Sigmoid colon (tissue), 6 donors: ENCODE measurements at regions not wholly inside any gene's neighbourhood (a gene's known extent, or its start where the extent isn't known, plus 50 kb on each side); places are given as distances from the start of the nearest gene placed in this dataset.

ENCODE experiments used
- DNase-seq: peaks from one replicate; pipeline ENCODE4 v3.0.0-alpha.2; 2019
- H3K27ac ChIP-seq, 4 donors: fragments of 200-600 bp; sonication (generic); one replicate each; pipeline ENCODE4 v1.5.1; 2016 to 2019; ENCODE audit warnings: mild to moderate bottlenecking in 1 of 4
- H3K27me3 ChIP-seq, 3 donors: fragments of 200-600 bp; sonication (generic); one replicate each; pipeline ENCODE4 v1.5.1; 2019; ENCODE audit warnings: mild to moderate bottlenecking in 1 of 3
- H3K36me3 ChIP-seq, 4 donors: fragments of 200-600 bp; sonication (generic); one replicate each; pipeline ENCODE4 v1.5.1; 2016 to 2019
- H3K4me1 ChIP-seq, 4 donors: fragments of 200-600 bp; sonication (generic); one replicate each; pipeline ENCODE4 v1.5.1; 2017 to 2019
- H3K4me3 ChIP-seq, 4 donors: fragments of 200-600 bp; sonication (generic); one replicate each; pipeline ENCODE4 v1.5.1; 2017 to 2019; ENCODE audit warnings: mild to moderate bottlenecking in 2 of 4, moderate library complexity in 1 of 4
- H3K9me3 ChIP-seq, 4 donors: fragments of 200-600 bp in 3 of 4; sonication (generic) in 3 of 4; one replicate each; pipeline versions ENCODE4 v1.5.1 to v1.6.1; 2013 to 2019
- CTCF ChIP-seq, 4 experiments: fragments of 450-650 bp in 3 of 4; fragments of 200-600 bp in 1 of 4; IDR thresholded peaks; one replicate each; pipeline ENCODE4 v1.5.1; 2016 to 2019; ENCODE audit warnings: antibody characterized with exemption in 4 of 4, mild to moderate bottlenecking in 3 of 4, moderate library complexity in 2 of 4
- EP300 ChIP-seq, 4 donors: sonication (generic); formaldehyde crosslinking; IDR thresholded peaks; one replicate each; pipeline ENCODE4 v1.6.1; 2017; ENCODE audit warnings: antibody characterized with exemption in 4 of 4
- POLR2A ChIP-seq, 2 donors: fragments of 450-650 bp; IDR thresholded peaks; one replicate each; pipeline ENCODE4 v1.6.1; 2016; ENCODE audit warnings: antibody characterized with exemption in 2 of 2, mild to moderate bottlenecking in 2 of 2, moderate library complexity in 2 of 2
- POLR2AphosphoS5 ChIP-seq, 4 donors: sonication (generic); formaldehyde crosslinking; IDR thresholded peaks; one replicate each; pipeline ENCODE4 v1.6.1; 2017; ENCODE audit warnings: antibody characterized with exemption in 4 of 4
- WGBS, 2 donors: extraction: QIAGEN DNeasy Blood & Tissue Kit; methylation state at CpG; one replicate each; pipeline ENCODE4 v1.1.7; 2013; 5-methylcytosine and 5-hydroxymethylcytosine counted together
- intact Hi-C: fragments of 100-400 bp; cut with DNase I; formaldehyde crosslinking; loops from one replicate; pipeline ENCODE4 v1.15.1; 2023
- donor health status: healthy with polysubstance abuse.
- donor health status: healthy.

- intact Hi-C loops: no loop called here
- H3K4me1 ChIP-seq: no peaks in the 10 kb centered on the region
- DNase-seq: no peak
- no peak overlapping the region for H3K27ac ChIP-seq
- no peaks in the 10 kb centered on the region for H3K36me3 ChIP-seq
- peaks cover 0 to 3% (median 0%) of the 10 kb centered on the region in 3 donors for H3K27me3 ChIP-seq
- TF ChIP-seq POLR2AphosphoS5 (IDR thresholded peaks at IDR 0.05) (no peak), CTCF (IDR thresholded peaks at IDR 0.05) (no peak), POLR2A (IDR thresholded peaks at IDR 0.05) (no peak), EP300 (IDR thresholded peaks at IDR 0.05) (no peak)
- no peak overlapping the region for H3K4me3 ChIP-seq
- no peaks in the 10 kb centered on the region for H3K9me3 ChIP-seq
- 79 to 81% methylated on average over 10 of the region's 10 CpGs for WGBS, 2 donors
Observed at GRCh38 chr20:60244373-60245146, 286.3 kb downstream of the CDH26 start.

- DNase-seq: peak; percentile 32
- TF ChIP-seq POLR2AphosphoS5 (IDR thresholded peaks at IDR 0.05) (no peak), CTCF (IDR thresholded peaks at IDR 0.05) (no peak), EP300 (IDR thresholded peaks at IDR 0.05) (no peak), POLR2A (IDR thresholded peaks at IDR 0.05) (no peak)
Observed at GRCh38 chr20:60246751-60247150, 288.5 kb downstream of the CDH26 start.

GRCh38 chr20:60249436-60249835 is 291.2 kb downstream of the CDH26 start:
- Histone ChIP-seq H3K9me3 (no peaks in the 10 kb centered on the region), H3K27ac (no peak overlapping the region), H3K36me3 (no peaks in the 10 kb centered on the region), H3K4me1 (no peaks in the 10 kb centered on the region), H3K4me3 (no peak overlapping the region), H3K27me3 (no peaks in the 10 kb centered on the region)
- 77 to 82% methylated on average over 8 of the region's 8 CpGs for WGBS, 2 donors
- no peak for DNase-seq
- TF ChIP-seq POLR2AphosphoS5 (IDR thresholded peaks at IDR 0.05): no peak
- no peak for TF ChIP-seq CTCF (IDR thresholded peaks at IDR 0.05)
- TF ChIP-seq EP300 (IDR thresholded peaks at IDR 0.05): no peak
- intact Hi-C loops: no loop called here

More at GRCh38 chr20:60246751-60247150, 288.5 kb downstream of the CDH26 start:
- WGBS, 2 donors: 81 to 87% methylated on average over 5 of the region's 5 CpGs
- Histone ChIP-seq H3K4me3 (no peak overlapping the region), H3K4me1 (no peaks in the 10 kb centered on the region), H3K36me3 (no peaks in the 10 kb centered on the region), H3K27ac (no peak overlapping the region), H3K27me3 (no peaks in the 10 kb centered on the region), H3K9me3 (no peaks in the 10 kb centered on the region)
- intact Hi-C loops: no loop called here

DNA sequence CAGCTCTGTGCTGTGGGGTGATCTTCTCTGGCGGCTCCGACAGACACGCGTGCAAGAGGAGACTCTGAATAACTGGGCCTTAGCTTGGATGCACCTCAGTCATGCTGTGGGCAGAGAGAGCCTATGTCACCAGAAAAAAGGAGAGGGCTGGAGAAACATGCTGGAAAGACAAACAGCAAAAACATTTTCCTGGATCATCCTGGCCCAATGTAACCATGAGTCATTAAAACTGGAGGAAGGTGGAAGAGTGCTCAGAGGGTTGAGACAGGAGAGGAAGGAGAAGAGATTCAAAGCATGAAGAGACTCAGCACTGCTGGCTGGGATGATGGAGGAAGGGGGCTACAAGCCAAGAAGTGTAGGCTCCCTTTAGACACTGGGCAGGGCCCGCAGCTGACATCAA is 292.0 kb downstream of the CDH26 start:
- Histone ChIP-seq H3K4me3 (no peak overlapping the region), H3K27ac (no peak overlapping the region), H3K36me3 (no peaks in the 10 kb centered on the region), H3K9me3 (no peaks in the 10 kb centered on the region), H3K27me3 (no peaks in the 10 kb centered on the region), H3K4me1 (no peaks in the 10 kb centered on the region)
- TF ChIP-seq POLR2AphosphoS5 (IDR thresholded peaks at IDR 0.05) (no peak), CTCF (IDR thresholded peaks at IDR 0.05) (no peak), POLR2A (IDR thresholded peaks at IDR 0.05) (no peak), EP300 (IDR thresholded peaks at IDR 0.05) (no peak)
- intact Hi-C loops: no loop called here
- WGBS, 2 donors: 88 to 92% methylated on average over 5 of the region's 5 CpGs
- no peak for DNase-seq

DNA sequence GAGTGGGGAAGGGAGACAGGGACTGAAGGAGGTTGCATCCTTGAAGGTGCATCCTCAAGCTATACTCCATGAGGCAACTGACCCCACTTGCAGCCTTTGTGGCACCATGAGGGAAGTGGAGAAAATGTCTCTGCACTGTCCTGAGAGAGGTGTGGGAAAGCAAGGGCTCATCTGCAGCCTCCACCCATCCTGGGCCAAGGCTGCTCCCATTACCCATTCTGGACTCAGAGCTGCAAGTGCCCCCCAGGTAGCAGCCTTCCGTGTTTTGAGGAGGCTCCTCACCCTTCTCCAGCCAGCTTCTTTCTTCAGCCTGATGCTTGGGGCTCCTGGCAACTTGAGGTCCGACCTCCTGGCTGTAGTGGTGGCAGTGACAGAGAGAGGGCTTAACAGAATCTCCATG is 294.6 kb downstream of the CDH26 start:
- Histone ChIP-seq H3K27ac (no peak overlapping the region), H3K4me1 (no peaks in the 10 kb centered on the region), H3K27me3 (no peaks in the 10 kb centered on the region), H3K9me3 (no peaks in the 10 kb centered on the region), H3K4me3 (no peak overlapping the region), H3K36me3 (no peaks in the 10 kb centered on the region)
- DNase-seq: no peak
- intact Hi-C loops: no loop called here
- TF ChIP-seq EP300 (IDR thresholded peaks at IDR 0.05): no peak
- TF ChIP-seq POLR2AphosphoS5 (IDR thresholded peaks at IDR 0.05): no peak
- TF ChIP-seq CTCF (IDR thresholded peaks at IDR 0.05): no peak
- TF ChIP-seq POLR2A (IDR thresholded peaks at IDR 0.05): no peak
- 74% methylated on average over 2 of the region's 2 CpGs for WGBS, 2 donors
